H9 (cell line): ENCODE measurements at regions not wholly inside any gene's neighbourhood (a gene's known extent, or its start where the extent isn't known, plus 50 kb on each side); places are given as distances from the start of the nearest gene placed in this dataset.

Experiments
- DNase-seq: peaks from one replicate; pipeline ENCODE4 v3.0.0-alpha.2; 2017
- H2AFZ ChIP-seq: one replicate; pipeline ENCODE4 v1.6.1; 2013; ENCODE audit warnings: mild to moderate bottlenecking, low read length, control low read depth, moderate library complexity
- H2AK5ac ChIP-seq: 2 replicates; pipeline ENCODE4 v1.6.1; 2013; ENCODE audit warnings: low read length, control low read depth, mixed read lengths; ENCODE audit not compliant: insufficient read length
- H2BK120ac ChIP-seq: one replicate; pipeline ENCODE4 v1.6.1; 2013; ENCODE audit warnings: low read depth, mild to moderate bottlenecking, low read length, control low read depth, inconsistent platforms; ENCODE audit not compliant: poor library complexity, severe bottlenecking
- H2BK12ac ChIP-seq: 2 replicates; pipeline ENCODE4 v1.6.1; 2013; ENCODE audit warnings: low read length, control low read depth, mixed read lengths, low read depth; ENCODE audit not compliant: insufficient read length
- H2BK15ac ChIP-seq: 2 replicates; pipeline ENCODE4 v1.6.1; 2013; ENCODE audit warnings: low read depth, low read length, control low read depth
- H2BK20ac ChIP-seq: one replicate; pipeline ENCODE4 v1.6.1; 2013; ENCODE audit warnings: low read depth, mild to moderate bottlenecking, low read length, control low read depth, inconsistent platforms; ENCODE audit not compliant: poor library complexity, severe bottlenecking
- H2BK5ac ChIP-seq: 2 replicates; pipeline ENCODE4 v1.6.1; 2013; ENCODE audit warnings: low read length, control low read depth, mixed read lengths; ENCODE audit not compliant: insufficient read length
- H3K14ac ChIP-seq: 2 replicates; pipeline ENCODE4 v1.6.1; 2013; ENCODE audit warnings: low read length, control low read depth; ENCODE audit not compliant: insufficient read depth
- H3K18ac ChIP-seq: 2 replicates; pipeline ENCODE4 v1.6.1; 2013; ENCODE audit warnings: low read depth, mild to moderate bottlenecking, mixed read lengths, low read length, control low read depth; ENCODE audit not compliant: insufficient read length
- H3K23ac ChIP-seq: 2 replicates; pipeline ENCODE4 v1.6.1; 2013; ENCODE audit warnings: low read length, control low read depth, mixed read lengths, low read depth; ENCODE audit not compliant: insufficient read length
- H3K23me2 ChIP-seq: 2 replicates; pipeline ENCODE4 v1.6.1; 2013; ENCODE audit warnings: low read depth, mild to moderate bottlenecking, mixed read lengths, low read length, control low read depth; ENCODE audit not compliant: insufficient read length, poor library complexity, severe bottlenecking
- H3K27ac ChIP-seq: 2 replicates; pipeline ENCODE4 v1.5.1; 2013; ENCODE audit warnings: low read length, control low read depth, mixed read lengths, low read depth; ENCODE audit not compliant: insufficient read length
- H3K27me3 ChIP-seq: 2 replicates; pipeline ENCODE4 v1.6.1; 2013; ENCODE audit warnings: low read length, control low read depth, inconsistent platforms; ENCODE audit not compliant: insufficient read depth
- H3K4ac ChIP-seq: 2 replicates; pipeline ENCODE4 v1.6.1; 2013; ENCODE audit warnings: low read depth, mild to moderate bottlenecking, control low read depth, inconsistent platforms, low read length, moderate library complexity
- H3K4me1 ChIP-seq: 2 replicates; pipeline ENCODE4 v1.6.1; 2013; ENCODE audit warnings: low read length, control low read depth, inconsistent platforms; ENCODE audit not compliant: insufficient read depth
- H3K4me2 ChIP-seq: 2 replicates; pipeline ENCODE4 v1.6.1; 2013; ENCODE audit warnings: low read length, control low read depth, mixed read lengths; ENCODE audit not compliant: insufficient read length, insufficient read depth
- H3K56ac ChIP-seq: 2 replicates; pipeline ENCODE4 v1.6.1; 2013; ENCODE audit warnings: low read depth, mild to moderate bottlenecking, mixed read lengths, low read length, control low read depth; ENCODE audit not compliant: insufficient read length
- H3K79me1 ChIP-seq: 2 replicates; pipeline ENCODE4 v1.6.1; 2013; ENCODE audit warnings: low read depth, mild to moderate bottlenecking, moderate library complexity, low read length, control low read depth, inconsistent platforms; ENCODE audit not compliant: insufficient read depth, poor library complexity, severe bottlenecking
- H3K79me2 ChIP-seq: 2 replicates; pipeline ENCODE4 v1.6.1; 2013; ENCODE audit warnings: low read length, control low read depth, inconsistent platforms; ENCODE audit not compliant: insufficient read depth
- H3K9ac ChIP-seq: 2 replicates; pipeline ENCODE4 v1.6.1; 2013; ENCODE audit warnings: low read length, control low read depth, mixed read lengths; ENCODE audit not compliant: insufficient read length; ENCODE audit errors: extremely low read depth
- H3K9me3 ChIP-seq: one replicate; pipeline ENCODE4 v1.6.1; 2013; ENCODE audit warnings: low read depth, low read length, inconsistent platforms; ENCODE audit not compliant: control insufficient read depth
- H3T11ph ChIP-seq: one replicate; pipeline ENCODE4 v1.6.1; 2013; ENCODE audit warnings: mild to moderate bottlenecking, low read length, control low read depth, inconsistent platforms
- H4K20me1 ChIP-seq: one replicate; pipeline ENCODE4 v1.6.1; 2013; ENCODE audit not compliant: control insufficient read depth, insufficient read length, insufficient read depth
- H4K5ac ChIP-seq: 2 replicates; pipeline ENCODE4 v1.6.1; 2013; ENCODE audit warnings: low read depth, mild to moderate bottlenecking, mixed read lengths, low read length, control low read depth; ENCODE audit not compliant: insufficient read length
- H4K8ac ChIP-seq: replicated peaks from 2 replicates; pipeline ENCODE4 v1.6.1; 2013; ENCODE audit warnings: low read length, control low read depth, mixed read lengths, low read depth; ENCODE audit not compliant: insufficient read length
- H4K91ac ChIP-seq: 2 replicates; pipeline ENCODE4 v1.6.1; 2013; ENCODE audit warnings: low read depth, mild to moderate bottlenecking, moderate library complexity, mixed read lengths, low read length, control low read depth; ENCODE audit not compliant: insufficient read length
- H3K27ac Mint-ChIP-seq, 3 experiments: 2 replicates in 2 of 3; 3 replicates in 1 of 3; pipeline ENCODE4 v1.8.0; 2020 to 2021; ENCODE audit warnings: mixed read lengths in 3 of 3, mild to moderate bottlenecking in 1 of 3, moderate library complexity in 1 of 3
- H3K27me3 Mint-ChIP-seq: 2 replicates; pipeline ENCODE4 v1.8.0; 2021; ENCODE audit warnings: low read depth, mild to moderate bottlenecking, moderate library complexity, mixed read lengths
- H3K36me3 Mint-ChIP-seq, 3 experiments: 2 replicates in 2 of 3; 3 replicates in 1 of 3; pipeline ENCODE4 v1.8.0; 2020 to 2021; ENCODE audit warnings: low read depth in 3 of 3, mixed read lengths in 3 of 3; ENCODE audit not compliant: insufficient read depth in 1 of 3
- H3K4me1 Mint-ChIP-seq, 2 experiments: 2 replicates each; pipeline ENCODE4 v1.8.0; 2020; ENCODE audit warnings: mixed read lengths in 2 of 2
- H3K4me3 Mint-ChIP-seq, 2 experiments: 2 replicates in 1 of 2; 3 replicates in 1 of 2; pipeline ENCODE4 v1.8.0; 2020 to 2021; ENCODE audit warnings: mild to moderate bottlenecking in 2 of 2, mixed read lengths in 2 of 2, moderate library complexity in 1 of 2
- H3K9me3 Mint-ChIP-seq, 2 experiments: 2 replicates in 1 of 2; 3 replicates in 1 of 2; pipeline ENCODE4 v1.8.0; 2020; ENCODE audit warnings: mild to moderate bottlenecking in 2 of 2, mixed read lengths in 2 of 2, moderate library complexity in 1 of 2
- CTCF ChIP-seq: fragments of 200-600 bp; sonication (generic); conservative IDR thresholded peaks from 3 replicates; pipeline ENCODE4 v1.8.0; 2021; ENCODE audit warnings: antibody characterized with exemption, mild to moderate bottlenecking
- WGBS: extraction: QIAGEN DNeasy Blood & Tissue Kit; methylation state at CpG from one replicate; pipeline ENCODE4 v1.1.7; 2013; ENCODE audit warnings: missing lambda C conversion rate, low lambda C conversion rate, mixed read lengths; ENCODE audit not compliant: insufficient read length; ENCODE audit errors: extremely low coverage; 5-methylcytosine and 5-hydroxymethylcytosine counted together

DNA sequence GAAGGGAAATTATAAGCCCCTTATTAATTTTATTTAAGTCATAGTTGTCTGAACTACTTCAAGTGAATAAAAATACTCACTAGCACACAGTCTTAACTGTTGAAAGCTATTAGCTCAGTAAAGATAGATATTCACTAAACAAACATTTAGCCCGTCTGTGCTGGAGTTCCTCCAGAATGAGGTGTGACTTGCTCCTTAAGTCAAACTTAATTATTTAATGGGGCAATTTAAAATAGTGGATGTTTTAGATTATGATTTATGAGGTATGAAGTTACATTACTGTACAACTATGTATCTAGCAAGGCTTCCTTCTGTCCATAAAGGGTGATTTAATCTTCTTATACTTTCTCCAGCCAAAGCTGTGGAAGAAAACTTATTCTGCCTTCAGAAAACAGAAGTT, 414.0 kb upstream of the FLRT2 start:
- Histone ChIP-seq H2AK5ac (no peak overlapping the region), H3K23me2 (no peaks in the 10 kb centered on the region), H2BK20ac (no peak overlapping the region), H3K27ac (no peak overlapping the region), H2BK12ac (no peak overlapping the region), H3K23ac (no peak overlapping the region), H4K91ac (no peak overlapping the region), H3K27me3 (no peaks in the 10 kb centered on the region), H3K9ac (no peak overlapping the region), H3K4me1 (no peaks in the 10 kb centered on the region), H3K18ac (no peak overlapping the region), H2AFZ (no peak overlapping the region), H2BK120ac (no peak overlapping the region), H3K56ac (no peak overlapping the region), H4K8ac (no peak overlapping the region), H3K4ac (no peak overlapping the region), H3K14ac (no peak overlapping the region), H3K4me2 (no peak overlapping the region), H2BK15ac (no peak overlapping the region), H3K79me2 (no peaks in the 10 kb centered on the region), H2BK5ac (no peak overlapping the region), H4K5ac (no peak overlapping the region), H3T11ph (no peak overlapping the region), H4K20me1 (no peaks in the 10 kb centered on the region), H3K9me3 (peaks cover 13% of the 10 kb centered on the region), H3K79me1 (no peaks in the 10 kb centered on the region)
- no peak for DNase-seq
- Mint-ChIP-seq H3K9me3 (peaks cover 29 to 33% of the 10 kb centered on the region in 2 experiments), H3K36me3 (peaks cover 13 to 32% (median 20%) of the 10 kb centered on the region in 3 experiments), H3K4me3 (no peak overlapping the region), H3K4me1 (0 out of 4 replicates have a peak, but pooled peaks cover 0 to 2% of the 10 kb centered on the region in 2 experiments), H3K27ac (no peak overlapping the region), H3K27me3 (no peaks in the 10 kb centered on the region)
- WGBS: no CpG with 5 or more reads among the region's 1 CpG
- no peak for TF ChIP-seq CTCF
